ENCODE measurements at regions not wholly inside any gene's neighbourhood (a gene's known extent, or its start where the extent isn't known, plus 50 kb on each side); places are given as distances from the start of the nearest gene placed in this dataset.
A peak's percentile ranks its signal among the peaks of the same experiment; 100 is the strongest.

DNA sequence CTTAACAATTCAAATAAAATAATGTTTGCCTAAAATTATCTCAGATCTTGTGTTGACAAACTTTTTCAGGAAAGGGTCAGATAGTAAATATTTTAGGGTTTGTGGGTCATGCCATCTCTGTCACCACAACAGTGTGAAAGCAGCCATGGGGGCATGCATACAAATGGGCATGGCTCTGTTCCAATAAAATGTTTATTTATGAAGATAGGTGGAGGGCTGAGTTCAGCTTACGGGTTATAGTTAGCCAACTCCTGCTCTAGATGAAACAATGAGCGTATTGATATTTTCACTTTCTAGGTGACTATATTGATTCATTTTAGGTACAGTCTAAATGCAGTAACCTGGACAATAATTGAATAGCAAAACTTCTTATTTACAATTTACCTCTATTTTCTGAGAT, 533.8 kb upstream of the CLINT1 start:
- no peak for DNase-seq

GRCh38 chr5:158390577-158390976, 531.6 kb upstream of the CLINT1 start:
- DNase-seq, result no peak

- peak; percentile 54 for DNase-seq
Observed at GRCh38 chr5:158389786-158390185, 530.8 kb upstream of the CLINT1 start.

GRCh38 chr5:158388021-158388420, 529.1 kb upstream of the CLINT1 start:
- no peak for DNase-seq

GRCh38 chr5:158387499-158387898, 528.6 kb upstream of the CLINT1 start:
- DNase-seq, result no peak

DNA sequence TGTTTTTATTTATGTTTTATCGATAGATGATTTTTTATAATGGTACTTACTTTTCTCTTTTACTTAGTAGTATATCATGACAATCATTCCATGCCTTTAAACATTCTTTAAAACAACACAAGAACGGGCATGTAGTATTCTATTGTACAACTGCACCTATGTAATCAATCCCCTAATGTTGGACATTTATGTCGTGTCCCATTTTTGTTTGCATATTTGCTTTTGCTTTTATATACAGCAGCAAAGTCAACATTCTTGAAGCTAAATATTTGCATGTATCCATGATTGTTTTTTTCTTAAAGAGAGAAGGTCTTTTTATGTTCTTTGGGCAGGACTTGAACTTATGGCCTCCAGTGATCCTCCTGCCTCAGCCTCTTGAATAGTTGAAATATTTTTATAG, 527.0 kb upstream of the CLINT1 start:
- DNase-seq, result no peak

- no peak for DNase-seq
Observed at GRCh38 chr5:158384535-158385481, 525.9 kb upstream of the CLINT1 start.

DNA sequence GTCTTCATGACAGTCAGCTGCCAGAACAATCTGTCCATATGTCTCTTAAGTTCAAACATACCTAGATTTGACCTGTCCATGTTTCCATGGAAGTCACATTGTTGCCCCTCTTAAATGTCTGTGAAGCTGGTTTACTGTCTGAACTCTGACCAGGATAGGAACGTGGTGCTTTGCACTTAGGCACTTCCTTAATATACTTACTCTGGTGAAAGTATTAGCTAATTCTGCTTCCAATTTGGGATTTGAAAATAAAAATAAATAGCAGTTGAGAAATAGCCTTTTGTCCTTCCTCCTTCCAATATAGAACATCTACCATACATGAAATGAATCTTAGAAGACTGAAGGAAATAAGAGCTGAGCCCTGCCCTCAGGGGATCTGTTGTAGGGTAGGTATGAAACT, 524.5 kb upstream of the CLINT1 start:
- DNase-seq, result no peak

DNA sequence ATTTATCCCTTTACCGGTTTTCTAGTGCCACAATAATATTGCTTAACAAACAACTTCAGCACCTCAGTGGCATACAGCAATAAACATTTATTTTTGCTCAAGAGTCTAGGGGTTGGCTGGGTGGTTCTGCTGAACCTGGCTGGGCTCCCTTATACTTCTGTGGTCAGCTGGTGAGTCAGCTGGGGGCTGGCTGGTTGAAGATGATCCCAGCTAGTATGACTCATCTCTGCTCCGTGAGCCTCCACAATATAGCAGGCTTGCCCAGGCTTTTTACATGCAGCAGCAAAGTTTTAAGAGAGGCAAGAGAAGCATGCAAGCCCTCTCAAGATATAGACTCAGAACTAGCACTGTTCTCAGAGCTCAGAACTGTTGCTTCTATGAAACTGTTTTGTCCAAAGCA, 523.5 kb upstream of the CLINT1 start:
- DNase-seq, result no peak

DNA sequence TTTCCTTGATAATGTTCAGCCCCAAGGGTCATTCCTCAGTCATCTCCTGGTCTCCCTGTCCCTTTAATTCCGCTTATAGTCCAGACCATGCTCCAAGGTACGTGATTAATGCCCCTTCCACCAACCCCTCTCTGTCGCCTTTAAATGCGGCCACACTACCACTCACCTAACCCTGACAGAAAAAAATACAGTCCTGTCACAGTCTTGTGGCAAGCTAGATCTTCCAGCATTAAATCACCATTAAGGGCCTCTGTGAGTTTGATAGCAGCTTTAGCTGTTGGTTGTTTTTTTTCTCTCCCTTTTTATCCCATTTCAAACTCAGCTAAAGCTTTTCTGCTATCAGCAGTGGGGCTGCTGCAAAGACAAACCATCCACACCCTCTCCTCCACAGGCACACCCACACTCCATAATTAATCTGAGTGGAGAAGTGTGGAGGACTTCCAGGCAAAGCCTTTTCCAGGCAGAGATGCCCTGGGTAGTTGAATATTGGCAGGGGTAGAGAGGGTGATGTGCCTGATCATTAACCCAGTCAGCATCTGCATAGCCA, 522.7 kb upstream of the CLINT1 start:
- no peak for DNase-seq

DNA sequence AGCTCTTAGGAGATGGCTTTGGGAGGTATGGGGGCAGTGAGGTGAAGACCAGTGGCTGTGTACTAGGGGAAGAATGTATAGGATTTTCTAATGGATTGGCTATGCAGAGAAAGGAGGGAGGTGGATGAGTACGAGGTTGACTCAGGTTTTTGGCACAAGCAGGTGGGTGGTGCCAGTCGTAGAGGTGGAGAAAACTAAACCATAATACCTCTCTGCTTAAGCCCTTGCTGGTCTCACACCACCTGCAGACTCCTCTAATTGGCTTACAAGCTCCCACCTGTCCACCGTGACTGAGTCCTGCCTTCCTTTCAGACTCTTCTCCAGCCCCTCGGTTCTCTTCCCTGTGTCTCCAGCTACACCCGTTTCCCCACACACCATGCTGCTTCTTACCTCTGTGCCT, 521.7 kb upstream of the CLINT1 start:
- DNase-seq, result no peak

- DNase-seq, result no peak
Observed at GRCh38 chr5:158378931-158379330, 520.0 kb upstream of the CLINT1 start.

GRCh38 chr5:158376679-158377078, 517.7 kb upstream of the CLINT1 start:
- no peak for DNase-seq

GRCh38 chr5:158375531-158375930, 516.6 kb upstream of the CLINT1 start:
- DNase-seq, result no peak

DNA sequence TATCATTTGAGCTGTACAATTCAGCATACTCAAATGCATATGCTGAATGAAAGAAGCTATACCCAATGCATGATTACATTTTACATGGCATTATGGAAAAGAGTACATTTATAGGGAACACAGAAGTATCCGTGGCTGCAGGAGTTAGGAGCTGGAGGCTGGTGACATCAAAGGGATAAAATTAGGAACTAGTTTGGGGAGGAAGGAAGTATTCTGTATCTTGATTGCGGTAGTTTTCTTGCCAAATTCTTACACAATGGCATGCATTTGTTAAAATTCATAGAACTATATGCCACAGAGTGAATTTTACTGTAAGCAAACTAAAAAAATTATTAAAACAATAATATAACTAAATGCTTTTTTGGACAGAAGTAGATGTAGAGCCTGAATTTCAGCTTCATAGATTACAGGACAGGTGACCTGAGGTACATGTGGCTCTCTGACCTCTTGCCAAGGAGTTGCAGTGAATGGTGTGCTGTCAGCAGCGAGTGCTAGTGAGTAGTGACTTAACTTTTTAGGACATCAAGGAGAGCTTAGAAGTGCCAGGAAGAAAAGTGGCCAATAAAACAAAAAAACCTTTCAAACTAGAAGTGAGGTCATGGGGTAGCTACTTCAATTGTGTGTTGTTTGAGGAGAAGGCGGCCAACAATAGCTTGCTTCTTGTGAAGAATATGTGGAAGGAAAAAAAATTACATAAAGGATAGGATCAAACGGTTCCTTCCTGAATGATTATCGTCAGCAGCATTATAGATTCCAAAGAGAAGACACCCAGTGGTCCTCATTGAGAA, 514.9 kb upstream of the CLINT1 start:
- no peak for DNase-seq

DNA sequence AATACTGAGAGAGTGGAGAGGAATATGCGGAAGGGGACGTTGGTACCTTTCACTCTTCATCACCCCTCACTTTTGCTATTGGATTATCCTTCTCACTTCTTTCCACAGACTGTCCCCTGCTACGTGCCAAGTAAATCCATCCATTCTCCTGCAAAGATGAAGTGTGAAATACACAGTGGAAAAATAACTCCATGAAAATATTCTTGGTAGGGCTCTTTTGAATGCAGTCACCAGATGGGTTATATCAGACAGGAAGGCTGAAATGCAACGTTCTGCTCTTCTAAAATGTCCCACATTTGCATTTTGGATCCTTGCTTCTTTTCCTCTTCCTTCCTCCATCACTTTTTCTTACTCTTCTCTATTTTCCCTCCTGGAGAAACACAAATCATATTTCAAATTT, 510.3 kb upstream of the CLINT1 start:
- DNase-seq, result no peak

- DNase-seq, result no peak
Observed at GRCh38 chr5:158368686-158369085, 509.7 kb upstream of the CLINT1 start.

GRCh38 chr5:158364367-158364766, 505.4 kb upstream of the CLINT1 start:
- no peak for DNase-seq

DNA sequence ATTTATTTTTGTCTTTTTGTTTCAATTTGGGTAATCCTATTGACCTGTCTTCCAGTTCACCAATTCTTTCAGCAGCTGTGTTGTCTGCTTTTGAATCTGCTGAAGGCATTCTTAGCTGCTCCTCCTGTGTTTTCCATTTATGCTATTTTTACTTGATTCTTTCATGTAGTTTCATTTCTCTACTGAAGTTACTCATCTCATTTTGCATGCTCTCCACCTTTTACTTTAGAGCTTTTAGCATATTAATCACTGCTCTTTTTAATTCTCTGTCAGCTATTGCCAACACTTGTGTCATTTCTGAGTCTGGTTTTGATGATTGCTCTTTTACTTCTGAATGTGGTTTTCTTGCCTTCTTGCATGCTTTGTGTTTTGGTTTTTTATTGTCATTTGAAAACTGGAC, 496.0 kb upstream of the CLINT1 start:
- DNase-seq, result no peak

DNA sequence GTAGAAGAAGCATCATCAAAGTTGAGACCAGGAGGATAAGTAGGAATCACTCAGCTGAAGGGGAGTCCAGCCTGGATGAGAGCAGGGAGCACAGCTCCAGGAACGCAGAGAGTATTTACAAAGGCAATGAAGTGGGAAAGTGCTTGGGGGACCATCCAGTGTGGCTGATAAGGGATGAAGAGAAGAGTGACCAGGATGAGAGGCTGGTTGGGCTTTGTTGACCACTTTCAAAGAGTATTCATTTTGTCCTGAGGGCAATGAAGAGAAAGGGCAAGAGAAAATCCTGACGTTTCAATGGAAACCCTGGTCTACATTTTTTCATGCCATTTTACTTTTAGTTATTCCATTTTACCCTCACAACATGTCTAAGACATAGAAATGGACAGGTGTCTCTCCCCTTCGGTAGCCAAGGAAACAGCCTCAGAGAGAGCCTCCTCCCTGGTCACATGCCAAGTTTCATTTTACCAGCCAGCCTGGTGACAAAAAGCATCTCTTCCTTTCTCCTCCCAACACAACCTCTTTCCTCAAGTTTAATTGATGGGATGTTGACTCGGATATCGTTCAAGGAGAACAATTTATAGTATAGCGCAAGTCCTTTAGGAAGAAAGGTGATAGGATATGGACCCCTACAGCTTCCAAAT, 492.7 kb upstream of the CLINT1 start:
- no peak for DNase-seq

DNA sequence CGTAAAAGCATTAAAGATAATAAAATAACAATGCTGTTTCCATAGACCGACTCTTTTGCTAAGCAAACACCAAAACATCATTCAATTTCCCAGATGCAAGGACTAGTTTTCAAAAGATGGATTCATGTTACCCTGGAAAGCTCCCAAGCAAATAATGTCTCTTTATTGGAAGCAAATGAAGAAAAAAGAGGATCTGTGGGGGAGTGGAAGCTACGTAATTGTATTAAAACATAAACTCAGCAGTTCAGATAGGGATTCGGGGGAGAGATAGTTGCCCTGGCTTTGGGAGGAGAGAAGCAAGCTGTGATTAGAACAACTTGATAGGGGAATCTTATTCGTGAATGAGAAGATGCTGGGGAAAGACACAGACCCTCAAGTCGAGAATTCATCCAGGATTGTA, 491.0 kb upstream of the CLINT1 start:
- no peak for DNase-seq

DNA sequence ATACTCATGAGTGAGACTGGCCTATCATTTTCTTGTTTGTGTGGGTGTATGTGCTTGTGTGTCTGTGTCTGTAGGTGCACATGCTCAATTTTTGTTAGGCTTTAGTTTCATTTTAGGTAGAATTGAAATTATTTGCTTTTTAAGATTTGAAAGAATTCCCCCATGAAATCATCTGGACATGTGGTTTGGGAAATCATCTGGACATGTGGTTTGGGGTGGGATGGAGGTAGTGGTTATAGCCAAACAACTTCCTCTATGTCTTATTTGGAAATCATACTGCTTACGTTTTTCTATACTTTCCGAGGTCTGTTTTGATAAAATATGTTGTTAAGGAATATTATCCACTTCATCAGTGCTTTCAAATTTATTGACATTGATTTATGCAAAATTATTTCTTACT, 485.4 kb upstream of the CLINT1 start:
- DNase-seq, result no peak

DNA sequence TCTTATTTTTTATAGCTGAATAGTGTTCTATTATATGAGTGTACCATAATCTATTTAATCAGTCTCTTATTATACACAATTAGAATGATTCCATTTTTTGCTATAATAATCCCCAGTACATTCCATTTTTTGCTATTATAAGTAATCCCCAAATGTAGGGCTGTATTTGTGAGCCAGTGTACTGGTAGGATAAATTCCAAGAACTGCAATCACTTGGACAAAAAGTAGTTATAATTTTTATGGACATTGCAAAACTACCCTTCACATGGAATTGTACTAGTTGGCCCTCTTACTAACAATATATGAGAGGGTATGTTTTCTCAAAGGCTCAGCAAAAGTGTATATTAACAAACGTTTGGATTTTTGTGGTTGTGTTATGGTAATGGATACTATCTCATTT, 481.7 kb upstream of the CLINT1 start:
- no peak for DNase-seq
